ENCODE measurements at regions not wholly inside any gene's neighbourhood (a gene's known extent, or its start where the extent isn't known, plus 50 kb on each side); places are given as distances from the start of the nearest gene placed in this dataset.

DNA sequence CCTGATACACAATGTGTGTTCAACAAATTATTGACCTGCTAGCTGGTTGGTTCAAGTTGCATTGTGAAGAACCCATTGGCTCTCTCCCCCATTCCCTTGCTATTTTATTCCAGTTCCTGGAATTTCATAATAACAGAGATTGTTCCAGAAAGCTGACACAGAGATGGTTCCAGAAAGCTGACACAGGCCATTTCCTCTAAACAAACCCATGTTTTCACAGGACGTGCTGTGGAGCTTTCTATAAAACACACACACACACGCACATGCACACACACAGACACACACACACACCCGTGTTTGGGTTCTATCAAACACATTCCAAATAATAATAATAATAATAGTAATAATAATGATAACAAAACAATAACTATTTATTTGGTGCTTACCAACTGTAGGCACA lies 259.1 kb downstream of the CLIC5 start:
- FAIRE-seq = no peak
- Histone ChIP-seq H3K9me1 (ENCODE audit: control insufficient read depth, extremely low read depth, insufficient read depth, low read length) (no peaks in the 10 kb centered on the region), H3K36me3 (ENCODE audit: control insufficient read depth in 2 of 2, extremely low read depth in 1 of 2, insufficient read depth in 2 of 2, low read length in 2 of 2) (no peaks in the 10 kb centered on the region), H3K27ac (ENCODE audit: control insufficient read depth, insufficient read depth, low read length) (no peak overlapping the region), H3K4me3 (ENCODE audit: control insufficient read depth in 2 of 3, extremely low read depth in 1 of 3, insufficient read depth in 2 of 3, low read depth in 1 of 3, low read length in 3 of 3) (no peak overlapping the region), H3K4me1 (ENCODE audit: control insufficient read depth, extremely low read depth, insufficient read depth, low read length) (no peaks in the 10 kb centered on the region), H4K20me1 (ENCODE audit: control insufficient read depth, extremely low read depth, insufficient read depth, low read length) (no peaks in the 10 kb centered on the region), H3K9me3 (ENCODE audit: control insufficient read depth, low read depth, low read length) (no peaks in the 10 kb centered on the region), H2AFZ (ENCODE audit: control insufficient read depth, low read length) (no peak overlapping the region), H3K27me3 (ENCODE audit: control insufficient read depth, extremely low read depth, insufficient read depth, low read length) (peaks cover 9% of the 10 kb centered on the region), H3K79me2 (ENCODE audit: control insufficient read depth, insufficient read depth, low read length) (no peaks in the 10 kb centered on the region), H3K4me2 (ENCODE audit: control insufficient read depth, extremely low read depth, insufficient read depth, low read depth, low read length) (no peak overlapping the region), H3K9ac (ENCODE audit: control insufficient read depth, extremely low read depth, insufficient read depth, low read length) (no peak overlapping the region)
- no peak for DNase-seq (ENCODE audit: low read depth, low spot score)
- dilution Hi-C loops (cut with MboI; ENCODE audit: extremely low pct_ligation_motif_present, low sequenced_read_pairs) = no loop called here
- TF ChIP-seq, protein P1, sequence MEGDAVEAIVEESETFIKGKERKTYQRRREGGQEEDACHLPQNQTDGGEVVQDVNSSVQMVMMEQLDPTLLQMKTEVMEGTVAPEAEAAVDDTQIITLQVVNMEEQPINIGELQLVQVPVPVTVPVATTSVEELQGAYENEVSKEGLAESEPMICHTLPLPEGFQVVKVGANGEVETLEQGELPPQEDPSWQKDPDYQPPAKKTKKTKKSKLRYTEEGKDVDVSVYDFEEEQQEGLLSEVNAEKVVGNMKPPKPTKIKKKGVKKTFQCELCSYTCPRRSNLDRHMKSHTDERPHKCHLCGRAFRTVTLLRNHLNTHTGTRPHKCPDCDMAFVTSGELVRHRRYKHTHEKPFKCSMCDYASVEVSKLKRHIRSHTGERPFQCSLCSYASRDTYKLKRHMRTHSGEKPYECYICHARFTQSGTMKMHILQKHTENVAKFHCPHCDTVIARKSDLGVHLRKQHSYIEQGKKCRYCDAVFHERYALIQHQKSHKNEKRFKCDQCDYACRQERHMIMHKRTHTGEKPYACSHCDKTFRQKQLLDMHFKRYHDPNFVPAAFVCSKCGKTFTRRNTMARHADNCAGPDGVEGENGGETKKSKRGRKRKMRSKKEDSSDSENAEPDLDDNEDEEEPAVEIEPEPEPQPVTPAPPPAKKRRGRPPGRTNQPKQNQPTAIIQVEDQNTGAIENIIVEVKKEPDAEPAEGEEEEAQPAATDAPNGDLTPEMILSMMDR (optimal IDR thresholded peaks at IDR 0.05 in 1 of 3, IDR thresholded peaks at IDR 0.05 in 1 of 3, conservative IDR thresholded peaks at IDR 0.05 in 1 of 3; ENCODE audit: extremely low read depth in 1 of 3, insufficient read depth in 2 of 3, low read length in 3 of 3) = no peak
- TF ChIP-seq EZH2 (IDR thresholded peaks at IDR 0.05; ENCODE audit: low read length) = no peak

DNA sequence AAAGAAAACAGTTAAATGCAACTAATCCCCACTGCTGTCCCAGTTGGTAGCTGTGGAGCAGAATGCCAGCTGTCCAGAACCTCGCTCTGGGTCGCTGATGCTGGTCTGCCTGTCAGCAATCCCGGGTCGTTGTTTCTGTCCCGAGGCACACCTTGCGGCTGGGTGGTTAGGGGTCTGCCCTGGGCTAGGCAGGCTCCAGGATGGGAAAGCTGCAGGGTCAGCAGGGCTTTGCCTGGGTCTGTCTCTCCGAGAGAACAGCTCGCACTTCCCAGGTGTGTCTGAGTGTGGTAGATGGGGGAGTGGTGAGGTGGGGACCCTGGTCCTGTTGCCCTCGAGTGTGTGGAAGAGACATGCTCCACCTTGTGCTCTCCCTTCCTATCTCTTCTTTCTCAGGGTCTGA lies 261.2 kb downstream of the CLIC5 start:
- no peaks in the 10 kb centered on the region for H3K9me3 ChIP-seq (ENCODE audit: control insufficient read depth, low read depth, low read length)
- no peak overlapping the region for H3K4me2 ChIP-seq (ENCODE audit: control insufficient read depth, extremely low read depth, insufficient read depth, low read depth, low read length)
- H2AFZ ChIP-seq (ENCODE audit: control insufficient read depth, low read length) = no peak overlapping the region
- no peaks in the 10 kb centered on the region for H3K79me2 ChIP-seq (ENCODE audit: control insufficient read depth, insufficient read depth, low read length)
- no peak for FAIRE-seq
- DNase-seq (ENCODE audit: low read depth, low spot score) = no peak
- dilution Hi-C loops (cut with MboI; ENCODE audit: extremely low pct_ligation_motif_present, low sequenced_read_pairs) = no loop called here
- H3K4me1 ChIP-seq (ENCODE audit: control insufficient read depth, extremely low read depth, insufficient read depth, low read length) = no peaks in the 10 kb centered on the region
- no peaks in the 10 kb centered on the region for H3K36me3 ChIP-seq (ENCODE audit: control insufficient read depth in 2 of 2, extremely low read depth in 1 of 2, insufficient read depth in 2 of 2, low read length in 2 of 2)
- no peaks in the 10 kb centered on the region for H3K9me1 ChIP-seq (ENCODE audit: control insufficient read depth, extremely low read depth, insufficient read depth, low read length)
- no peak for TF ChIP-seq EZH2 (IDR thresholded peaks at IDR 0.05; ENCODE audit: low read length)
- TF ChIP-seq, protein P1 (optimal IDR thresholded peaks at IDR 0.05 in 1 of 3, IDR thresholded peaks at IDR 0.05 in 1 of 3, conservative IDR thresholded peaks at IDR 0.05 in 1 of 3; ENCODE audit: extremely low read depth in 1 of 3, insufficient read depth in 2 of 3, low read length in 3 of 3) = no peak
- H3K27ac ChIP-seq (ENCODE audit: control insufficient read depth, insufficient read depth, low read length) = no peak overlapping the region
- H3K4me3 ChIP-seq (ENCODE audit: control insufficient read depth in 2 of 3, extremely low read depth in 1 of 3, insufficient read depth in 2 of 3, low read depth in 1 of 3, low read length in 3 of 3) = no peak overlapping the region
- peaks cover 11% of the 10 kb centered on the region for H3K27me3 ChIP-seq (ENCODE audit: control insufficient read depth, extremely low read depth, insufficient read depth, low read length)
- H4K20me1 ChIP-seq (ENCODE audit: control insufficient read depth, extremely low read depth, insufficient read depth, low read length) = no peaks in the 10 kb centered on the region
- H3K9ac ChIP-seq (ENCODE audit: control insufficient read depth, extremely low read depth, insufficient read depth, low read length) = no peak overlapping the region
